22Rv1 (cell line): ENCODE measurements at regions not wholly inside any gene's neighbourhood (a gene's known extent, or its start where the extent isn't known, plus 50 kb on each side); places are given as distances from the start of the nearest gene placed in this dataset.

Source experiments
- CTCF ChIP-seq: fragments of 450-650 bp; IDR thresholded peaks from 2 replicates; pipeline ENCODE4 v1.5.1; 2017; ENCODE audit warnings: mild to moderate bottlenecking
- ZFX ChIP-seq: fragments of 450-650 bp; IDR thresholded peaks from 2 replicates; pipeline ENCODE4 v1.6.1; 2017; ENCODE audit warnings: antibody characterized with exemption, borderline replicate concordance

GRCh38 chr5:67334373-67334772 is 137.8 kb upstream of the CD180 start:
- TF ChIP-seq CTCF (no peak), ZFX (no peak)
